GM12874 (cell line): ENCODE measurements at regions not wholly inside any gene's neighbourhood (a gene's known extent, or its start where the extent isn't known, plus 50 kb on each side); places are given as distances from the start of the nearest gene placed in this dataset.

Source experiments
- CTCF ChIP-seq: IDR thresholded peaks from 2 replicates; pipeline ENCODE4 v1.5.1; 2011; ENCODE audit warnings: low read depth, mild to moderate bottlenecking, control low read depth, low read length, moderate library complexity; ENCODE audit not compliant: insufficient read depth

DNA sequence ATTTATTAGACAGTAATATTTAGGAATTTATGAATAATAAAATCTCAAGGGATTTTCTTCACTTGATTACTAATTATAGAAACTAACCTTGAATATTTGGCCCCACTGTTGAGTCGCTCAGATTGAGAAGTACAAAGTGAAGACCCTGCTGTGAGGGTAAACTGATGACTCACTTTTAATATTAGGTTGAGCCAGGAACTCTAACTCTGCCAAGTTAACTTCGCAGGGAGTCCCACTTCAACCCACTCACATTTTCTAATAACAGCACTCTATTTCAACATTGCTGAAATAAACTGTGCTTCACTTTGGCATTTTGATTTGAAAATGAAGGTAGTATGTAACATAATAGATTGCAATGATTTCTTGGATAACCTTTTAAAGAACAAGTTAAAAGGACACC is 200.7 kb downstream of the POLR1F start:
- TF ChIP-seq CTCF: no peak

DNA sequence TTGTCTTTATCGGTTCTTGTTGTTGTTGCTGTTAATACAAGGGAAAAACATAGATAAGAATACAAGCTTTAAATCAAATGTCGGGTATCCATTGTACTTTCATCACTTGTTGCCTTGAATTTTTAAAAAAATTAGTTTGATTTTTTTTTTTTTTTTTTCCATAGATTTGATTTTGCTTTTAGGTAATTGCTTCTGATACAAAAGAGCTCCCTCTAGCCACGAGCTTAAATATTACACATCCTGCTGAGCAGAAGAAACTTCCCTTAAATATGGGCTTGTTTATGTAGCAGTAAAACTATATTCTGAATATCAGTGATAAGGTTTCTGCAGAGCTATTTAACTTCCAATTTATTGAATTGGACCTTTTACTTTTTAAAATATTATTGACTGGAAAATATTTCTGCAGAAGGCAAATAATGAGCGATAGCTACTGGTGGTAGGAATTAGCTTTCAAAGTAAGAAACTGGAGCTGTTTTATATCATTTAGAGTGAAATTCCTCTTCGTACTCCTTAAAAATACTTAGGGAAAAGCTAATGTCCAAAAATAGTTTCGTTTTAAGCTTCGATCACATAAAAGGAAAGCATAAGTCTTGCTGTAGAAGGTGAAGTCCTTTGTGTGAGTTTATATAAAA is 216.9 kb downstream of the POLR1F start:
- TF ChIP-seq CTCF: peak; percentile 36; the same call in 1 of the 2 replicates

- no peak for TF ChIP-seq CTCF
Observed at GRCh38 chr7:19491371-19491770, 217.5 kb downstream of the POLR1F start.

- no peak for TF ChIP-seq CTCF
Observed at GRCh38 chr7:19489162-19489820, 219.5 kb downstream of the POLR1F start.

DNA sequence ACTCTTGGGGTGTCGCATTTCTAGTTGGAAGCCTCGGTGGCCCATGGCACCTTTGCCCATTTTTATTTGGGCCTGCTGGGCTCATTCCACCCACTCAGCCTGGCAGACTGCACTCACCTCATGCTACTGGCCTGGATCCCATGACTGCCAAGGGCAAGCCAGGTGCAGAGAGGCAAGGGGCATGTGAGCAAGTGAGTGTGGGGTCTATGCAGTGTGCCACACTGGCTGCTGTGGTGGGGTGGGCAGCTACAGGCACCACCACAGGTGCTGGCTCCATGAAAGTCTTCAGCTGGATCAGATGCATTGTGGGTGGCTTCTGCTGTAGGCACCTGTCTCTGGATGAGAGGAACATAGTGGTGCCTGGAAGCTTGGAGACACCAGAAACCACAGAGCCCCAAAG is 220.8 kb downstream of the POLR1F start:
- TF ChIP-seq CTCF: no peak

- TF ChIP-seq CTCF: no peak
Observed at GRCh38 chr7:19482628-19483027, 226.2 kb downstream of the POLR1F start.

DNA sequence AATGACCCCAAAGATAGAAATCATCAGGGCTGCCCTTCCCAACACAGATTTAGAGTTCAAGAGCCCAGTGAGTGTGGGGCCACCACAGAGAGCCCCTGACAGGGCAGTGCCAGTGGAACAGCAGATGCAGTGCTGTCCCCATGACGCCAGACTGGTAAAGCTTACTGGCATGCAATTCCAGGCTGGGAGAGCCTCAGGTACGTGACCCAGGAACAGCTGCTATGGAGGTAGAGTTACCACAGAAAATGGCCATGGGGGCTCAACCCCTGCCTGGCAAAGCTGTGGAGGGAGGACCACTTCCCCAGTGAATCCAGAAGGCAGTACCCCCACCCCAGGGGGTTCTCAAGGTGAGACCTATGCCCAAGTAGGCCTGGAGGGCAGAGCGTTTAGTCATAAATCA is 228.5 kb downstream of the POLR1F start:
- no peak for TF ChIP-seq CTCF
